GM23338 (cell line): ENCODE measurements at regions not wholly inside any gene's neighbourhood (a gene's known extent, or its start where the extent isn't known, plus 50 kb on each side); places are given as distances from the start of the nearest gene placed in this dataset.
"Not testable (repeated sequence)": the region's sequence is repeated elsewhere in the genome, so short reads cannot be mapped to it uniquely, and the experiment has no call there.

Source experiments
- ATAC-seq: fragments of 200-7000 bp; cut with Tn5 transposase; 3 replicates; pipeline ENCODE4 v1.9.1; 2020
- DNase-seq: peaks from one replicate; pipeline ENCODE4 v3.0.0-alpha.2; 2015; ENCODE audit warnings: low spot score
- H2AFZ ChIP-seq: fragments of 200-600 bp; sonication (generic); 2 replicates; pipeline ENCODE4 v1.8.0; 2016; ENCODE audit warnings: antibody characterized with exemption, mild to moderate bottlenecking, moderate library complexity
- H3F3A ChIP-seq: fragments of 200-600 bp; sonication (generic); replicated peaks from 2 replicates; pipeline ENCODE4 v1.8.0; 2017; ENCODE audit warnings: antibody characterized with exemption, mixed run types, low read depth
- H3K27ac ChIP-seq: fragments of 200-600 bp; sonication (generic); 2 replicates; pipeline ENCODE4 v1.6.1; 2016; ENCODE audit warnings: low read depth
- H3K27me3 ChIP-seq: fragments of 200-600 bp; sonication (generic); 2 replicates; pipeline ENCODE4 v1.8.0; 2016; ENCODE audit warnings: mild to moderate bottlenecking, mixed run types, moderate library complexity; ENCODE audit not compliant: insufficient read depth
- H3K36me3 ChIP-seq: fragments of 200-600 bp; sonication (generic); 2 replicates; pipeline ENCODE4 v1.8.0; 2016; ENCODE audit warnings: mild to moderate bottlenecking; ENCODE audit not compliant: insufficient read depth
- H3K4me1 ChIP-seq: fragments of 200-600 bp; sonication (generic); 2 replicates; pipeline ENCODE4 v1.8.0; 2016; ENCODE audit warnings: mild to moderate bottlenecking, moderate library complexity; ENCODE audit not compliant: insufficient read depth
- H3K4me2 ChIP-seq: fragments of 200-600 bp; sonication (generic); 2 replicates; pipeline ENCODE4 v1.7.1; 2017; ENCODE audit warnings: mixed run types
- H3K4me3 ChIP-seq: fragments of 200-600 bp; sonication (generic); 2 replicates; pipeline ENCODE4 v1.6.1; 2016; ENCODE audit warnings: mixed run types
- H3K79me2 ChIP-seq: fragments of 200-600 bp; sonication (generic); replicated peaks from 2 replicates; pipeline ENCODE4 v1.8.0; 2017; ENCODE audit warnings: mild to moderate bottlenecking; ENCODE audit not compliant: insufficient read depth
- H3K9me2 ChIP-seq: fragments of 200-600 bp; sonication (generic); 2 replicates; pipeline ENCODE4 v1.8.0; 2017; ENCODE audit not compliant: insufficient read depth
- H4K20me1 ChIP-seq: fragments of 200-600 bp; sonication (generic); replicated peaks from 2 replicates; pipeline ENCODE4 v1.8.0; 2017; ENCODE audit warnings: mild to moderate bottlenecking; ENCODE audit not compliant: insufficient read depth
- H3K27ac Mint-ChIP-seq: 2 replicates; pipeline ENCODE4 v1.8.0; 2020; ENCODE audit warnings: inconsistent platforms, mild to moderate bottlenecking, moderate library complexity, mixed read lengths
- H3K27me3 Mint-ChIP-seq: 3 replicates; pipeline ENCODE4 v1.8.0; 2022; ENCODE audit warnings: low read depth, mild to moderate bottlenecking, moderate library complexity, mixed read lengths, inconsistent platforms; ENCODE audit not compliant: insufficient read depth, poor library complexity
- H3K36me3 Mint-ChIP-seq: 3 replicates; pipeline ENCODE4 v1.8.0; 2021; ENCODE audit warnings: low read depth, mild to moderate bottlenecking, inconsistent platforms, moderate library complexity, mixed read lengths
- H3K4me1 Mint-ChIP-seq: 3 replicates; pipeline ENCODE4 v1.8.0; 2020; ENCODE audit warnings: mild to moderate bottlenecking, inconsistent platforms, mixed read lengths
- H3K4me3 Mint-ChIP-seq: 3 replicates; pipeline ENCODE4 v1.8.0; 2021; ENCODE audit warnings: moderate library complexity, mild to moderate bottlenecking, inconsistent platforms, mixed read lengths
- H3K9me3 Mint-ChIP-seq: 3 replicates; pipeline ENCODE4 v1.8.0; 2020; ENCODE audit warnings: moderate library complexity, mild to moderate bottlenecking, inconsistent platforms, mixed read lengths
- CTCF ChIP-seq, 2 experiments: fragments of 200-600 bp in 1 of 2; sonication (generic) in 1 of 2; conservative IDR thresholded peaks; 2 replicates each; pipeline versions ENCODE4 v1.5.1 to v1.6.1; 2016 to 2017; ENCODE audit warnings: antibody characterized with exemption in 2 of 2, low read depth in 2 of 2, mild to moderate bottlenecking in 2 of 2, moderate library complexity in 1 of 2
- EZH2 ChIP-seq: fragments of 200-600 bp; sonication (generic); IDR thresholded peaks from one replicate; pipeline ENCODE4 v1.8.0; 2017; ENCODE audit warnings: antibody characterized with exemption, mild to moderate bottlenecking, low read depth; ENCODE audit not compliant: unreplicated experiment
- EZH2phosphoT487 ChIP-seq: fragments of 200-600 bp; sonication (generic); IDR thresholded peaks from one replicate; pipeline ENCODE4 v1.8.1; 2018; ENCODE audit warnings: antibody characterized with exemption; ENCODE audit not compliant: unreplicated experiment
- STAT1 ChIP-seq: IDR thresholded peaks from one replicate; pipeline ENCODE4 v1.6.1; 2016; ENCODE audit warnings: antibody characterized with exemption; ENCODE audit not compliant: unreplicated experiment
- ZNF331 ChIP-seq: fragments of 250-450 bp; sonication (Bioruptor Pico); IDR thresholded peaks from 2 replicates; pipeline ENCODE4 v1.5.0; 2020; ENCODE audit warnings: low read depth, mild to moderate bottlenecking, moderate library complexity
- ZNF462 ChIP-seq: fragments of 250-450 bp; sonication (Bioruptor Pico); IDR thresholded peaks from 2 replicates; pipeline ENCODE4 v1.5.0; 2020; ENCODE audit warnings: mild to moderate bottlenecking, moderate library complexity

GRCh38 chr7:6934981-6935380 is 108.9 kb upstream of the CCZ1B start (continued):
- TF ChIP-seq CTCF (conservative IDR thresholded peaks at IDR 0.05; ENCODE audit: low read depth in 2 of 2) (no peak), EZH2phosphoT487 (no peak), EZH2 (no peak), STAT1 (no peak), ZNF331 (CRISPR knock-in tag) (no peak), ZNF462 (CRISPR knock-in tag) (no peak)

- not testable (repeated sequence) for H3K36me3 ChIP-seq, H4K20me1 ChIP-seq, H3K4me1 ChIP-seq, H3K9me2 ChIP-seq, H3K79me2 ChIP-seq, H3F3A ChIP-seq, H3K27me3 Mint-ChIP-seq, H3K27ac Mint-ChIP-seq, H3K36me3 Mint-ChIP-seq, H3K4me1 Mint-ChIP-seq, H3K4me3 Mint-ChIP-seq, H3K27me3 ChIP-seq, H3K4me3 ChIP-seq, H3K4me2 ChIP-seq, DNase-seq, ATAC-seq, H3K9me3 Mint-ChIP-seq, H3K27ac ChIP-seq, H2AFZ ChIP-seq
Observed at GRCh38 chr7:6936626-6937025, 110.6 kb upstream of the CCZ1B start.

- H3K36me3 ChIP-seq, H3K27ac ChIP-seq, H3K27me3 ChIP-seq, H3K4me3 ChIP-seq, DNase-seq, H3F3A ChIP-seq, H3K9me2 ChIP-seq, H3K4me1 ChIP-seq, H3K4me2 ChIP-seq, H3K4me1 Mint-ChIP-seq, H3K36me3 Mint-ChIP-seq, H3K9me3 Mint-ChIP-seq, H3K27me3 Mint-ChIP-seq, H3K79me2 ChIP-seq, ATAC-seq, H3K4me3 Mint-ChIP-seq, H4K20me1 ChIP-seq, H3K27ac Mint-ChIP-seq, H2AFZ ChIP-seq: not testable (repeated sequence)
Observed at GRCh38 chr7:6937746-6938145, 111.7 kb upstream of the CCZ1B start.
